Lower leg skin (tissue), 4 donors: ENCODE measurements at regions not wholly inside any gene's neighbourhood (a gene's known extent, or its start where the extent isn't known, plus 50 kb on each side); places are given as distances from the start of the nearest gene placed in this dataset.

Experiments
- DNase-seq, 2 donors: peaks; one replicate each; pipeline ENCODE4 v3.0.0-alpha.2; 2019; ENCODE audit warnings: low spot score in 2 of 2
- H3K4me3 ChIP-seq: fragments of 200-600 bp; sonication (generic); 2 replicates; pipeline ENCODE4 v1.5.1; 2017; ENCODE audit warnings: mild to moderate bottlenecking, low read depth; ENCODE audit not compliant: poor library complexity, severe bottlenecking
- CTCF ChIP-seq, 3 donors: fragments of 450-650 bp; IDR thresholded peaks; one replicate each; pipeline ENCODE4 v1.5.1; 2016; ENCODE audit warnings: antibody characterized with exemption in 3 of 3, mild to moderate bottlenecking in 3 of 3, moderate library complexity in 2 of 3
- POLR2A ChIP-seq, 2 donors: fragments of 450-650 bp; IDR thresholded peaks; one replicate each; pipeline ENCODE4 v1.6.1; 2016 to 2017; ENCODE audit warnings: antibody characterized with exemption in 2 of 2, mild to moderate bottlenecking in 1 of 2, moderate library complexity in 1 of 2
- WGBS, 2 donors: methylation state at CpG; one replicate each; pipeline ENCODE4 v1.1.5; 2018; 5-methylcytosine and 5-hydroxymethylcytosine counted together
- intact Hi-C: fragments of 100-400 bp; cut with DNase I; formaldehyde crosslinking; loops from one replicate; pipeline ENCODE4 v1.15.0; 2023; ENCODE audit warnings: low total_unique reads

DNA sequence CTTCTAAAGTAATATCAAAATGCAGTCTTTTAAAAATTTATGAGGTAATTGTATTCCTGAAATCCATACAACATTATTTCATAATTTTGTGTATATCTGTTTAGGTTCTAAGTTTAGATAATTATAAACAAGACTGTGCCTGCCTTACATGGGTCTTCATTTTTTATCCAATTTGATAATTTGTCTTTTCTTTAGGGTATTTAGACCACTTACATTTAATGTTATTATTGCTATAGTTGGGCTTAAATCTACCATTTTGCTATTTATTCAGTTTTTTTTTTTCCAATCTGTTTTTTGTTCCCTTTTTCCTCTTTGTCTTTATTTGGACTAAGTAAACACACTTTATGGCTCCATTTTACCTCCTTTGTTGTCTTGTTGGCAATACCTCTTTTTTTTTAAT lies 312.5 kb upstream of the MEX3C start:
- H3K4me3 ChIP-seq: no peak overlapping the region
- TF ChIP-seq POLR2A (IDR thresholded peaks at IDR 0.05): no peak
- TF ChIP-seq CTCF (IDR thresholded peaks at IDR 0.05): no peak
- no peak for DNase-seq
- intact Hi-C loops: no loop called here

GRCh38 chr18:51513517-51513916 lies 316.0 kb upstream of the MEX3C start:
- DNase-seq: no peak
- no peak overlapping the region for H3K4me3 ChIP-seq
- TF ChIP-seq CTCF (IDR thresholded peaks at IDR 0.05) (no peak), POLR2A (IDR thresholded peaks at IDR 0.05) (no peak)
- intact Hi-C loops: no loop called here

- 70 to 72% methylated on average over 2 of the region's 2 CpGs for WGBS, 2 donors
- intact Hi-C loops: no loop called here
- DNase-seq: no peak
- TF ChIP-seq POLR2A (IDR thresholded peaks at IDR 0.05): no peak
- TF ChIP-seq CTCF (IDR thresholded peaks at IDR 0.05): no peak
- H3K4me3 ChIP-seq: no peak overlapping the region
These were observed 316.6 kb upstream of the MEX3C start for GRCh38 chr18:51514128-51514527.

DNA sequence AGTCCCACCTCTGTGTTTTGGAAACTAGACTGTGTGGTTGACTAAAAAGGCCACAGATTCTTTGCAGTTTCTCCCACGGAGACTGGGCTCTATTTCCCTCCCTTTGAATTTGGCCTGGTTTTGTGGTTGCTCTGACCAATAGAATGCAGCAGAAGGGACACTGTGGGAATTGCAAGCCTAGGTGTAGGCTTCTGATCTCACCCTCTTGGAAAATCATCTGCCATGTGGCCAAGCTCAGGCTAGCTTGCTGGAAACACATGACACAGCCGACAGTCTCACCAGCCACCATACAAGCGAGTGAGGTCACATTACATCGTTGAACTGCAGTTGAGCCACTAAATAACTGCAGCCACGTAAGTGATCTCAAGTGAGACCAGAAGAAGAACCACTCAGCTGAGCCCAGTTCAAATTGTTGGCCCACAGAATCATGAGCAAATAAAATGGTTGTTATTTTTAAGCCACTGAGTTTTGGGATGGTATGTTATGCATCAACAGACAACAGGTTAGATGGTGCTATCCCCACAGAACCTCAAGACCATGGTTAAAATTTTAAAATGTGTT lies 319.1 kb upstream of the MEX3C start:
- no peak for DNase-seq
- H3K4me3 ChIP-seq: no peak overlapping the region
- intact Hi-C loops: no loop called here
- TF ChIP-seq POLR2A (IDR thresholded peaks at IDR 0.05) (no peak), CTCF (IDR thresholded peaks at IDR 0.05) (no peak)
- WGBS, 2 donors: 87 to 90% methylated on average over 5 of the region's 5 CpGs

- DNase-seq: no peak
- TF ChIP-seq POLR2A (IDR thresholded peaks at IDR 0.05): no peak
- no peak for TF ChIP-seq CTCF (IDR thresholded peaks at IDR 0.05)
- 36% methylated on average over 1 of the region's 1 CpG for WGBS, 2 donors
- H3K4me3 ChIP-seq: no peak overlapping the region
- intact Hi-C loops: no loop called here
These were observed 322.1 kb upstream of the MEX3C start for GRCh38 chr18:51519571-51519970.

- 45 to 49% methylated on average over 1 of the region's 1 CpG for WGBS, 2 donors
- intact Hi-C loops: no loop called here
- DNase-seq: no peak
- TF ChIP-seq CTCF (IDR thresholded peaks at IDR 0.05) (no peak), POLR2A (IDR thresholded peaks at IDR 0.05) (no peak)
- no peak overlapping the region for H3K4me3 ChIP-seq
These were observed 323.2 kb upstream of the MEX3C start for GRCh38 chr18:51520676-51521180.
